ENCODE measurements at regions not wholly inside any gene's neighbourhood (a gene's known extent, or its start where the extent isn't known, plus 50 kb on each side); places are given as distances from the start of the nearest gene placed in this dataset.

DNA sequence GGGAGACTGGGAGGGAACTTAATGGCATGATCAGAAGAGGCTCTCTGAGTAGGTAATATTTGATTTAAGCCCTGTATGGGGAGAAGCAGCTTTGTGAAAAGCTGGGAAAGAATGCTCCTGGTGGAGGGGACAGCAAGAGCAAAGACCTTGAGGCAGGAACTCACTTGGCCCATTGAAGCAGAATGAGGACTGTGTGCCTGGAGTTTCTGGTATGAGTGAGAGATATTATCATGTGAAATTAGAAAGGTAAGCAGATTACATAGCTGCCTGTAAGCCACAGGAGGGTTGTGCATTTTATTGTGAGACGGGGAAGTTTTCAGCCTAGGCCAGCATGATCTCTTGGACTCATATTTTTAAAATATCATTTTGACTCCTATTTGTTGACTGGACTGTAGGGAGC, 502.1 kb downstream of the DHX35 start:
- Histone ChIP-seq H3K79me2 (ENCODE audit: insufficient read depth, low read length) (no peaks in the 10 kb centered on the region), H3K27me3 (ENCODE audit: insufficient read depth, low read length) (no peaks in the 10 kb centered on the region), H2AFZ (ENCODE audit: low read length) (no peak overlapping the region), H3K4me1 (ENCODE audit: insufficient read depth, low read length, severe bottlenecking) (no peaks in the 10 kb centered on the region), H3K4me3 (ENCODE audit: low read depth, low read length, poor library complexity, severe bottlenecking) (no peak overlapping the region), H3K9me3 (ENCODE audit: low read length) (no peaks in the 10 kb centered on the region), H4K20me1 (ENCODE audit: insufficient read depth, low read length) (no peaks in the 10 kb centered on the region), H3K36me3 (ENCODE audit: insufficient read depth, low read length) (no peaks in the 10 kb centered on the region), H3F3A (ENCODE audit: insufficient read depth, low read length) (no peaks in the 10 kb centered on the region), H3K27ac (ENCODE audit: low read depth, low read length, poor library complexity, severe bottlenecking) (no peak overlapping the region), H3K4me2 (ENCODE audit: low read length) (no peak overlapping the region), H3K9me2 (ENCODE audit: low read depth, low read length) (no peaks in the 10 kb centered on the region), H3K9ac (ENCODE audit: low read length) (no peak overlapping the region)
- no peak for TF ChIP-seq EZH2 (IDR thresholded peaks at IDR 0.05; ENCODE audit: borderline replicate concordance, low read length)
- TF ChIP-seq CTCF (IDR thresholded peaks at IDR 0.05; ENCODE audit: low read length) = no peak

DNA sequence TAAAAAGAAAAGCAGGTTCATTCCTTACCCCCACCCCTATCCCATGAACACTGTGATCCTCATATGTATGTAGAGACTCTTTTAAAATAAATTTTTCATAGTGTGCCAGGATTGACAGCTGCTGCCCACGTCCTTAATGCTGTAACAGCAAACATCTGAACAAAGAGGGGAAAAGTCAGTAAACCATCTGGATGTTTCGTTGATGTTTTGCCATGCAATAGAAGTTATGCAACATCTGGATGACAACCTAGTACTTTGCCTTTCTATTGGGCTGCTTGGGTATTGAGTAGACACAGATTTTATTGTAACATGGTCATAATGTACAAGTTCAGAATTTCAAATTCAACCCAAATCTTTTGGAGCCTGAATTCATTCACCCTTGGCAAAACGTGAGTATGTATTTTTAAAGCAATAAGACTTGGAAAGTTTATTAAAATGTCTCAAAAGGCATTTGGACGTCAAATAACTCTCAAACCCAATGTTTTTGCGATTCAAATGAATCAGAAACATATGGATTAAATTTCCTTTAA, 500.3 kb downstream of the DHX35 start:
- Histone ChIP-seq H3K79me2 (ENCODE audit: insufficient read depth, low read length) (no peaks in the 10 kb centered on the region), H2AFZ (ENCODE audit: low read length) (no peak overlapping the region), H3K27ac (ENCODE audit: low read depth, low read length, poor library complexity, severe bottlenecking) (no peak overlapping the region), H3K9me2 (ENCODE audit: low read depth, low read length) (no peaks in the 10 kb centered on the region), H3K4me1 (ENCODE audit: insufficient read depth, low read length, severe bottlenecking) (no peaks in the 10 kb centered on the region), H3K4me3 (ENCODE audit: low read depth, low read length, poor library complexity, severe bottlenecking) (no peak overlapping the region), H3K9me3 (ENCODE audit: low read length) (no peaks in the 10 kb centered on the region), H4K20me1 (ENCODE audit: insufficient read depth, low read length) (no peaks in the 10 kb centered on the region), H3K4me2 (ENCODE audit: low read length) (no peak overlapping the region), H3K9ac (ENCODE audit: low read length) (no peak overlapping the region), H3F3A (ENCODE audit: insufficient read depth, low read length) (no peaks in the 10 kb centered on the region), H3K36me3 (ENCODE audit: insufficient read depth, low read length) (no peaks in the 10 kb centered on the region), H3K27me3 (ENCODE audit: insufficient read depth, low read length) (no peaks in the 10 kb centered on the region)
- TF ChIP-seq EZH2 (IDR thresholded peaks at IDR 0.05; ENCODE audit: borderline replicate concordance, low read length) (no peak), CTCF (IDR thresholded peaks at IDR 0.05; ENCODE audit: low read length) (no peak)

DNA sequence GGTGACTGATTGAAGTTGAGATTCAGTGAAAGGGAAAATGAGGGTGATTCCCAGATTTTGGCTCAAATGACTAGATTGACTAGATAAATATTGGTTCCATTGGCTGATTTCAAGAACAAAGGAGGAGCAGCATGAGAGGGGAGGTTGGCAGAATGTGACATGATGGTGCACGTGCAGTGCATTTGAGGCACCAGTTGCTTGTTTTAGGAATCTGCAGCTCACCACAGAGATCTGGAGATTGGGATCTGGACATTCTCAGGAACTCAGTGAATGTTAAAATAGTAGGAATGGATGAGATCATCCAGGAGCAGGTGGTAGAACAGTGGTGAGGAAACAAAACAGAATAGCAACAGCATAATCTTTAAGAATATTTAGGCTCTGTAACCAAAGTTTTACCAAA, 496.3 kb downstream of the DHX35 start:
- Histone ChIP-seq H3K36me3 (ENCODE audit: insufficient read depth, low read length) (no peaks in the 10 kb centered on the region), H3K27me3 (ENCODE audit: insufficient read depth, low read length) (no peaks in the 10 kb centered on the region), H3K4me1 (ENCODE audit: insufficient read depth, low read length, severe bottlenecking) (no peaks in the 10 kb centered on the region), H3F3A (ENCODE audit: insufficient read depth, low read length) (no peaks in the 10 kb centered on the region), H3K79me2 (ENCODE audit: insufficient read depth, low read length) (no peaks in the 10 kb centered on the region), H3K27ac (ENCODE audit: low read depth, low read length, poor library complexity, severe bottlenecking) (no peak overlapping the region), H3K4me3 (ENCODE audit: low read depth, low read length, poor library complexity, severe bottlenecking) (no peak overlapping the region), H3K9me3 (ENCODE audit: low read length) (no peaks in the 10 kb centered on the region), H2AFZ (ENCODE audit: low read length) (no peak overlapping the region), H3K9ac (ENCODE audit: low read length) (no peak overlapping the region), H3K4me2 (ENCODE audit: low read length) (no peak overlapping the region), H4K20me1 (ENCODE audit: insufficient read depth, low read length) (no peaks in the 10 kb centered on the region), H3K9me2 (ENCODE audit: low read depth, low read length) (no peaks in the 10 kb centered on the region)
- TF ChIP-seq EZH2 (IDR thresholded peaks at IDR 0.05; ENCODE audit: borderline replicate concordance, low read length) (no peak), CTCF (IDR thresholded peaks at IDR 0.05; ENCODE audit: low read length) (no peak)
